ENCODE measurements at regions not wholly inside any gene's neighbourhood (a gene's known extent, or its start where the extent isn't known, plus 50 kb on each side); places are given as distances from the start of the nearest gene placed in this dataset.

- in situ Hi-C loops (cut with HindIII; ENCODE audit: low pct_unique_long_range_greater_than_20kb, low sequenced_read_pairs) = no loop called here
- DNase-seq (ENCODE audit: low read depth, low spot score) = no peak
Measured at GRCh38 chr20:23165964-23166363, 79.8 kb upstream of the CD93 start.

GRCh38 chr20:23165307-23165750 lies 79.2 kb upstream of the CD93 start:
- in situ Hi-C loops (cut with HindIII; ENCODE audit: low pct_unique_long_range_greater_than_20kb, low sequenced_read_pairs) = no loop called here

DNA sequence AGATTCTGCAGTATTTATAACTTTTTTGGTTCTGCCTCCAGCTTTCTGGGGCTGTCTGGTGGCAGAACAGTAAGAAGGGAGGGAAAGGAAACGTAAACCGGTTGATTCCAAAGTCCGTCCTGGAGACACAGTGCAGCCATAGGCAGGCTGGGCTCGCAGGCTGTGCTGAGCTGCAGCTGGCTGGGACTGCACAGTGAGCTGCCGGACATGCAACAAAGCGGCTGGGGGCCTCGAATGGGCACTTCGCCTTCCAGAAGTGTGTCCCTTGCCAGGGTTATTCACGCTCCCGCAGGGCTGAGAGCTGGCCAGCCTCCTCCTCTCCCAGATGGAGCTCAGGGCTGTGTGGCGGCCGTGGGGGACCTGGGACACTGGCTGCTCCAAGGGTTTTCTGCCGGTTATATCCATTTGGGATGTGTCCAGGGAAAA lies 78.1 kb upstream of the CD93 start:
- in situ Hi-C loops (cut with HindIII; ENCODE audit: low pct_unique_long_range_greater_than_20kb, low sequenced_read_pairs) = no loop called here
- no peak for DNase-seq (ENCODE audit: low read depth, low spot score)

More at GRCh38 chr20:23165307-23165750, 79.2 kb upstream of the CD93 start:
- no peak for DNase-seq (ENCODE audit: low read depth, low spot score)

DNA sequence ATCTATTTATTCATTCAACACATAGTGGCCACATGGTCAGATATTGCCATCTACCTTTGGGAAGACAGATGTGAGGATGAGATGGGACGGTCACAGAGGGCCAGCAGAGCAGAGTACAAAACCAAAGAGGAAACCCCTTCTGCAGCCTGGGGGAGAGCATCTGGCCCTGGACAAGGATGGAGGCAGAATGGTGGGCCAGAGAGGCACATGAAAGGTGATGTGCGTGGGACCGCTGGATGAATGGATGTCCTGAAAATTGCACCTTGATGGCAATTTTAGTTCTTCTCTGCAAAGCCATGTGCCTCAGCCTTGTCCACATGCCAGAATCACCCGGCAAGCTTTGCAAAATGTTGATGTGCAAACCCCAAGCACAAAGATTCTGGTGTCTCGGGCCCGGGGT lies 77.4 kb upstream of the CD93 start:
- in situ Hi-C loops (cut with HindIII; ENCODE audit: low pct_unique_long_range_greater_than_20kb, low sequenced_read_pairs) = no loop called here
- no peak for DNase-seq (ENCODE audit: low read depth, low spot score)

DNA sequence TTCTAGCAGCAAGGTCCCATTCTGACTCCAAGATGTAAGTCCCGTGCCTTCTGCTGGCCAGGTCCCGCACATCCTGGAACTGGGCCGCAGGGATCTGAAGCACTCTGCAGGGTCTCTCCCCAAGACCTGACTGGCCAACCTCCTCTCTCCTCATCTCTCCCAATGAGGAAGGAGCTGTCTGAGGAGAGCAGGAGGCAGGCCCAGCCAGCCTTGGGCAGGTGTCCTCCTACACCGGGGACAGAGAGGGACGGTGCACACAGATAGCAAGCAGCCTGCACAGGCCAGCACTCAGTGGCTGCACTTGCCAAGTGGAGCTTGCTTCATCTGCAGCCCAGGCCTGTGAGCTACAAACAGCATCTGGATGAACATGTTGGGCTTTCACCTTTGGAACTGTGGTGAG lies 76.8 kb upstream of the CD93 start:
- no peak for DNase-seq (ENCODE audit: low read depth, low spot score)
- in situ Hi-C loops (cut with HindIII; ENCODE audit: low pct_unique_long_range_greater_than_20kb, low sequenced_read_pairs) = no loop called here

DNA sequence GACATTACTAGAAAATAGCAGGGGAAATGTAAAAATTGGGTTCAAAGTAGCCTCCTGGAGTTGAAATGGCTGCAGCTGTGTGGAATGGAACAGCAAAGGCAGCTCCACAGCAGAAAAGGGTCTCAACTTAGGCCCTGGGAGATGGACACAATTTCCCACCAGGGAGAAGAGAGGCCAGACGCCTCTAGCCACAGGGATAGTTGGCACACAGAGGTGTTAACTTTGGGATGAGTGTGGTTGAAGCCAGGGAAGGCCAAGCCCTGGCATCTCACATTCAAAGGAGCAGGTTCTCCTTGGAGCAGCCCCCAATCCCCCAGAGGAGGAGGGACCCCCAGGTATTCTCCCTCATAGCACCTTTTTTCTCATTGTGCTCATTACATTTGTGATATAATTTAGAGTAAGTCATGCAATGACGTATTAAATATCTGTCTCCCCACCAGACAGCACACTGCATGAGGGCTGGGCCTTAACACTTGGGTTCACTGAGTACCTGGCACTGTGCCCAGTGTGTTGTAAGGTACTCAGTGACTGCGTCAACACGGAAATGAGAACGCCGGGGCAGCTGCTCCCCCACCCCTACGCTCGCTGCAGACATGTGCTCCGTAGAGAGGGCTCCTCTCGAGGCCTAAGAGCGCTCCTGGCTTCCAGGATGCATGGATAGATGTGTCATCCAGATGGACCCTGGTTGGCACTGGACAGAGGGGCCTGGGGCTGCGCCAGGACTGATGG lies 76.0 kb upstream of the CD93 start:
- DNase-seq (ENCODE audit: low read depth, low spot score) = no peak
- in situ Hi-C loops (cut with HindIII; ENCODE audit: low pct_unique_long_range_greater_than_20kb, low sequenced_read_pairs) = no loop called here

DNA sequence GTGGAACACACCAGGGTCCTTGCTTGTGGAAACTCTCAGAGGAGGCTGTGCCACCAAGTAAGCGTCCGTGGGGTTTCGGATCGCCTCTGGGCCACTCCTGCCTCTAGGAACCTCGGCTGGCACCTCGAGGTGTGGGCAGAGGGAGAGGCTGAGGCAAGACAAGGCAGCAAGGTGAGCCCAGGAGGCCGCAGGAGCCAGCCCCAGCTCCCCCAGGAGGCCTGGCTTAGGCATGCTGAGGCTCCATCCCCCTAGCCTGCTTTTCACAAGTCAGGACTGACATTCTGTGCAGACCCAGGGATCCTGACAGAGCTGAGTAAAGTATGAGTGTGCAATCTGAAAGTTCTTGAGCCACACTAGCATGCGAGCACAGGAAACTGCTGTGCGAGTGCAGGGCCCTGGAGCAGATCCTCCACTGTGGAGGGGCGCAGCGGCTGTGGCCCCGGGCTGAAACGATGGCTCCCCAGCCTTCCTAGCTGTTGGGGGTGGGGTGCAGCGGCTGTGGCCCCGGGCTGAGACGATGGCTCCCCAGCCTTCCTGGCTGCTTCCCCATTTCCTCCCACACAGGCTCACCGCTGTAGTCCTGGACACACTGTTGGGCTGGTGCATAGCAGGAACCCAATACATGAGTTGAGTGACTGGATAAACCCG lies 75.2 kb upstream of the CD93 start:
- in situ Hi-C loops (cut with HindIII; ENCODE audit: low pct_unique_long_range_greater_than_20kb, low sequenced_read_pairs) = no loop called here

DNA sequence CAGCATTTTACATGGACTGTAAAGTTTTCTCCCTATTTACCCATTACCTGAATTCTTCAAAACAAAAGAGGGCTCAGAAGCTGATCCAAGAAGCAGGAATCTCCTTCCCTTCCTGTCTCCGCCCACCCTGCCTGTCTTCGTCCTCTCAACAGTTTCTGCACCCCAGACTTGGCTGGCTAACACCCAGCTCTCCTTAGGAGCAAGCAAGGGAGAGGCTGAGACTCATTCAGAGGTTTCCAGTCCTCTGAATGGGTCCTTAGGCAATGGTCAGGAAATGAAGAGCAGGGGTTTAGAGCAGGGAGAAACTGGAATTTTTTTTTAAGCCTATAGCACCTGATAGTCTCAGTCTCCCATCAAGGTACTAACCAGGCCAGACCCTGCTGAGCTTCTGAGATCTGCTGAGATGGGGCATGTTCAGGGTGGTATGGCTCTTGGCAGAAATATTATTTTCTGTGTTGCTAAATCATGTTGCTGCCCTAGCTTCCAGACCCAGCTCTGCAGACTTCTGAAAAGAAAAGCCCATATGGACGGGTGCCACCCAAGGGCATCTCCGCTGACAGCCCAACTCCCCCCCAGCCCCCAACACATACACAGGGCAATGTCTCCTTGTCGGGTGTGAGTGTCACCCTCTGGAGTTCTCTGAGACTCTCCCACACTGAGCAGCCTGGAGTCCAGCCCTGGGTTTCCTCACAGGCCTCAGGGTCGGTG lies 74.6 kb upstream of the CD93 start:
- DNase-seq (ENCODE audit: low read depth, low spot score) = no peak
- in situ Hi-C loops (cut with HindIII; ENCODE audit: low pct_unique_long_range_greater_than_20kb, low sequenced_read_pairs) = no loop called here

More for the DNA sequence above, 75.2 kb upstream of the CD93 start:
- DNase-seq (ENCODE audit: low read depth, low spot score) = no peak

- in situ Hi-C loops (cut with HindIII; ENCODE audit: low pct_unique_long_range_greater_than_20kb, low sequenced_read_pairs) = no loop called here
- no peak for DNase-seq (ENCODE audit: low read depth, low spot score)
Measured at GRCh38 chr20:23159947-23160318, 73.8 kb upstream of the CD93 start.

- in situ Hi-C loops (cut with HindIII; ENCODE audit: low pct_unique_long_range_greater_than_20kb, low sequenced_read_pairs) = no loop called here
- DNase-seq (ENCODE audit: low read depth, low spot score) = no peak
Measured at GRCh38 chr20:23159256-23159946, 73.3 kb upstream of the CD93 start.

- no peak for DNase-seq (ENCODE audit: low read depth, low spot score)
- in situ Hi-C loops (cut with HindIII; ENCODE audit: low pct_unique_long_range_greater_than_20kb, low sequenced_read_pairs) = no loop called here
Measured at GRCh38 chr20:23157734-23158133, 71.6 kb upstream of the CD93 start.

DNA sequence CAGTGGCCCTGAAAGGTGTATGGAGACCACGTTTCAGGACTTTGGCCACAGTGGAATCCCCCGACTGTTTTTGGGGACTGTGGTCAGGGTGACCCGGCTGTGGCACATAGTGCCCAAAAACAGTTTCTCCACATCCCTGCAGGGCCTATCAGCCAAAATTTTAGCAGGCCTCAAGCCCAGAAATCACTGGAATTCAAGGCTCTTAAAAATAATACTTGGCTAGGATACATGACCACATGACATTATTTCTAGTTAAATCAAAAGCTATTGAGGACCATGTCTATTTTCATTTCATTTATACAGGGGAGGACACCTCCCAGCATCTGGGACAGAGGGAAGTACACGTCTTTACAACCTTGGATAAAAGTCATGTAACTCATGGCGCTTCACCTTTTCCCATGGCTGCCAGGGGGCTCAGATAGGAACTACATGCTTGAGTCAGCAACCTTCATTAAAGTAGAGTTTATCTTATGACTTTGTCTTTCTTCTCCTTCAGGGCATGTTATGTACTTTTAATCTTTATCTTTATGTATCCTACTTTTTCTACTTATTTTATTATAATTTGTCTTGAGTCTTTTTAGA lies 70.8 kb upstream of the CD93 start:
- no peak for DNase-seq (ENCODE audit: low read depth, low spot score)
- in situ Hi-C loops (cut with HindIII; ENCODE audit: low pct_unique_long_range_greater_than_20kb, low sequenced_read_pairs) = no loop called here

- DNase-seq (ENCODE audit: low read depth, low spot score) = no peak
- in situ Hi-C loops (cut with HindIII; ENCODE audit: low pct_unique_long_range_greater_than_20kb, low sequenced_read_pairs) = no loop called here
Measured at GRCh38 chr20:23156170-23156841, 70.2 kb upstream of the CD93 start.

DNA sequence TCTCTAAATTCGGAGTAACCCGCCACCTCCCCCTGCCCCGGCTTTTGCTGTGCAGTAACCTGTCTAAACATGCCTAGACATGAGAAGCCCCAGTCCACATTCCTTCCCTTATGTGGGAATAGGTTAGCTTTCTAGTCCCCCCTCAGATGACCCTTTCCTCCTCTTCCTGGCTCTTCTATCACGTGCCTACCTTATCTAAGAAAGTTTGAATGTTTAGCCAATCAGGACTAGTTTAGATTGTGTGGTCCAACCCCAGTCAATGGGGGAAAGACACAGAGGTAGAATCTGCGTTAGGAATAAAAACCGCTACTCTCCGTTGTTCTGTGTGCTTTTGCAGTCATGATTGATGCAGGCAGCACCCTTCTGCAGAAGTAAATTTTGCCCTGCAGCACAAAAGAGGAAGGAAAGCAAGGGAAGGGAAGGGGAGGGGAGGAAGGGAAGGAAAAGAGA lies 69.0 kb upstream of the CD93 start:
- in situ Hi-C loops (cut with HindIII; ENCODE audit: low pct_unique_long_range_greater_than_20kb, low sequenced_read_pairs) = no loop called here
- no peak for DNase-seq (ENCODE audit: low read depth, low spot score)

DNA sequence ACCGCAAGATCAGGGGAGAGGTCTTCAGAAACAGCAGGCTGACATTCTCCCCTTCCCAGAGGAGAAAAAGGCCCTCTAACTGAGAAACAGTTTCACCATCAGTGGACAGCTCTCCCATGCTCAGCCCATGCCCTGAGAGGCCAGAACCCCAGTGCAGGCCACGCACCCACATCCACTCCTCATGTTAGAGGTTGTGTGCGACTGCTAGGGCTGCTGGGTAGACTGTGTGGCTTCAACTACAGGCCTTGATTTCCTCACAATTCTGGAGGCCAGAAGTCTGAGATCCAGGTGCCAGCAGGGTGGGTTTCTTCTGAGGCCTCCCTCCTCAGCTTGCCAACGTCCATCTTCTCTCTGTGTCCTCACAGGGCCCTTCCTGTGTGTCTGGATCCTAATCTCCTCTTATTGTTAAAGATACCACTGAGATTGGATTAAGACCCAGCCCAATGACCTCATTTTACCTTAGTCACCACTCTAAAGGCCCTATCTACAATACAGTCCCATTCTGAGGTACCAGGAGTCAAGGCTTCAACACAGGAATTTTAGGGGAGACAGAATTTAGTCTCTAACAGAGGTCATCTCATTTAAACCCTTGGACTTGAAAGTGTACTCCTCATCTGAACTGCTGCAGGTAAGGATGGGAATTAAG lies 67.7 kb upstream of the CD93 start:
- in situ Hi-C loops (cut with HindIII; ENCODE audit: low pct_unique_long_range_greater_than_20kb, low sequenced_read_pairs) = no loop called here

DNA sequence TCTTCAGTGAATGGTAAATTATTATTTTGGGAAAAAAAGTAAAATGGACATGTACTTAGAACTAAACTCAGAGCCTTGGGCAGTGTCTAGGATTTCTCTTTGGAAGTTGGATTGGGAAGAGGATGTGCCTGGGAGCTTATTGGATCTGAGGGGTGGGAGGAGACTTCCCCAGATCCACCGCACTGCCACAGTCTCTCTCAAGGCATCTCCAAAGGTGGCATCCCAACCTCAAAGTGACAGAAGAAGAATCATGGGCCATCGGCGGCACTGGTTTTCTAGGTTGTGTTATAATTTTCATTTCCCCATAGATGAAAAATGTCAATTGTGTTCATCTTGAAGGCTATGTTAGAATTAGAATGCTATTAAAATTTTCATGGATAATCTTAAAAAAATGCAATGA lies 66.8 kb upstream of the CD93 start:
- no peak for DNase-seq (ENCODE audit: low read depth, low spot score)
- in situ Hi-C loops (cut with HindIII; ENCODE audit: low pct_unique_long_range_greater_than_20kb, low sequenced_read_pairs) = no loop called here

More for the DNA sequence above, 67.7 kb upstream of the CD93 start:
- DNase-seq (ENCODE audit: low read depth, low spot score) = no peak
